IMR-90 (cell line): ENCODE measurements at regions not wholly inside any gene's neighbourhood (a gene's known extent, or its start where the extent isn't known, plus 50 kb on each side); places are given as distances from the start of the nearest gene placed in this dataset.

Experiments
- ATAC-seq: fragments of 200-7000 bp; cut with Tn5 transposase; 2 replicates; pipeline ENCODE4 v1.9.1; 2020; ENCODE audit warnings: low read depth, mild to moderate bottlenecking, moderate library complexity
- BruUV-seq: library from RNA; stranded (reverse); fragments of 400-500 nt; replicated peaks from 2 replicates; lab custom pipeline; 2021; lab: Mats Ljungman, UMichigan
- CTCF ChIA-PET: fragments of 300-600 bp; formaldehyde crosslinking; extraction: SDS; loops from one replicate; lab custom pipeline; 2021; ENCODE audit warnings: antibody characterized with exemption; lab: Yijun Ruan, JAX
- POLR2A ChIA-PET: fragments of 300-600 bp; sonication (Branson Sonifier 250); formaldehyde crosslinking; loops from one replicate; lab custom pipeline; 2022; ENCODE audit warnings: antibody characterized with exemption; ENCODE audit not compliant: unreplicated experiment; lab: Charles Lee
- DNase-seq: peaks from one replicate; pipeline ENCODE4 v3.0.0; 2013
- H2AFZ ChIP-seq: replicated peaks from 2 replicates; pipeline ENCODE3; 2013; ENCODE audit warnings: low read length, mild to moderate bottlenecking; ENCODE audit not compliant: poor library complexity
- H2AK5ac ChIP-seq: 2 replicates; pipeline ENCODE4 v1.6.1; 2013; ENCODE audit warnings: low read depth, low read length, inconsistent platforms
- H2AK9ac ChIP-seq: replicated peaks from 2 replicates; pipeline ENCODE3; 2013; ENCODE audit warnings: mild to moderate bottlenecking, low read depth, low read length, moderate library complexity; ENCODE audit not compliant: poor library complexity
- H2BK120ac ChIP-seq: 2 replicates; pipeline ENCODE4 v1.6.1; 2013; ENCODE audit warnings: low read depth, low read length, inconsistent platforms
- H2BK15ac ChIP-seq: 3 replicates; pipeline ENCODE4 v1.6.1; 2013; ENCODE audit warnings: low read depth, low read length, inconsistent platforms
- H2BK20ac ChIP-seq: 2 replicates; pipeline ENCODE4 v1.6.1; 2013; ENCODE audit warnings: low read depth, mild to moderate bottlenecking, inconsistent platforms, low read length, moderate library complexity
- H2BK5ac ChIP-seq: 2 replicates; pipeline ENCODE4 v1.6.1; 2013; ENCODE audit warnings: mild to moderate bottlenecking, low read depth, low read length, inconsistent platforms; ENCODE audit not compliant: poor library complexity, severe bottlenecking
- H3K14ac ChIP-seq: replicated peaks from 2 replicates; pipeline ENCODE4 v1.6.1; 2013; ENCODE audit warnings: low read depth, low read length, inconsistent platforms
- H3K18ac ChIP-seq: 2 replicates; pipeline ENCODE4 v1.6.1; 2013; ENCODE audit warnings: low read depth, low read length, control low read depth
- H3K23ac ChIP-seq: 2 replicates; pipeline ENCODE4 v1.6.1; 2013; ENCODE audit warnings: low read depth, low read length, inconsistent platforms
- H3K27ac ChIP-seq: 2 replicates; pipeline ENCODE4 v1.5.1; 2013; ENCODE audit warnings: mild to moderate bottlenecking, control low read depth, low read length; ENCODE audit not compliant: insufficient read depth
- H3K27me3 ChIP-seq: 2 replicates; pipeline ENCODE4 v1.6.1; 2013; ENCODE audit warnings: low read length; ENCODE audit not compliant: control insufficient read depth, insufficient read depth
- H3K36me3 ChIP-seq: 2 replicates; pipeline ENCODE4 v1.6.1; 2013; ENCODE audit warnings: low read length, mixed read lengths; ENCODE audit not compliant: control insufficient read depth, insufficient read depth
- H3K4ac ChIP-seq: 2 replicates; pipeline ENCODE4 v1.6.1; 2013; ENCODE audit warnings: low read depth, low read length, inconsistent platforms
- H3K4me1 ChIP-seq: 2 replicates; pipeline ENCODE4 v1.6.1; 2013; ENCODE audit warnings: low read length, mixed read lengths; ENCODE audit not compliant: control insufficient read depth, insufficient read depth
- H3K4me2 ChIP-seq: 2 replicates; pipeline ENCODE4 v1.6.1; 2013; ENCODE audit warnings: low read depth, mild to moderate bottlenecking, control low read depth, low read length, moderate library complexity
- H3K4me3 ChIP-seq: 2 replicates; pipeline ENCODE4 v1.5.1; 2013; ENCODE audit warnings: low read depth, mild to moderate bottlenecking, control low read depth, low read length, moderate library complexity; ENCODE audit not compliant: insufficient read depth
- H3K56ac ChIP-seq: 2 replicates; pipeline ENCODE4 v1.6.1; 2013; ENCODE audit warnings: low read length, inconsistent platforms; ENCODE audit not compliant: insufficient read depth; ENCODE audit errors: extremely low read depth
- H3K79me1 ChIP-seq, 2 experiments: 2 replicates each; pipeline ENCODE4 v1.6.1; 2013; ENCODE audit warnings: low read length in 2 of 2, inconsistent platforms in 1 of 2, low read depth in 1 of 2
- H3K9ac ChIP-seq: 2 replicates; pipeline ENCODE4 v1.6.1; 2013; ENCODE audit warnings: low read depth, low read length, control low read depth
- H3K9me1 ChIP-seq: 2 replicates; pipeline ENCODE4 v1.6.1; 2013; ENCODE audit warnings: low read length, inconsistent platforms; ENCODE audit not compliant: insufficient read depth
- H3K9me3 ChIP-seq: 2 replicates; pipeline ENCODE4 v1.6.1; 2013; ENCODE audit warnings: low read length; ENCODE audit not compliant: control insufficient read depth, insufficient read depth
- H4K20me1 ChIP-seq: 2 replicates; pipeline ENCODE4 v1.6.1; 2013; ENCODE audit warnings: low read length, inconsistent platforms; ENCODE audit not compliant: insufficient read depth
- H4K5ac ChIP-seq: 2 replicates; pipeline ENCODE4 v1.6.1; 2013; ENCODE audit warnings: mild to moderate bottlenecking, low read depth, low read length, control low read depth
- H4K8ac ChIP-seq, 2 experiments: 2 replicates each; pipeline ENCODE4 v1.6.1; 2013; ENCODE audit warnings: low read depth in 2 of 2, low read length in 2 of 2, control low read depth in 1 of 2, inconsistent platforms in 1 of 2
- H4K91ac ChIP-seq: 2 replicates; pipeline ENCODE4 v1.6.1; 2013; ENCODE audit warnings: low read depth, low read length, inconsistent platforms; ENCODE audit not compliant: insufficient read depth
- BHLHE40 ChIP-seq: fragments of 150-350 bp; IDR thresholded peaks from 2 replicates; pipeline ENCODE4 v1.6.1; 2016; ENCODE audit warnings: mild to moderate bottlenecking, low read depth, low read length
- CEBPB ChIP-seq: IDR thresholded peaks from 2 replicates; pipeline ENCODE4 v1.6.1; 2012; ENCODE audit warnings: low read depth, low read length, improper control_type of control experiment
- CHD1 ChIP-seq: IDR thresholded peaks from 2 replicates; pipeline ENCODE4 v1.6.1; 2012; ENCODE audit warnings: low read depth, low read length, improper control_type of control experiment
- FOS ChIP-seq: fragments of 150-350 bp; IDR thresholded peaks from 2 replicates; pipeline ENCODE4 v1.6.1; 2016; ENCODE audit warnings: low read depth, low read length
- MAFK ChIP-seq: IDR thresholded peaks from 2 replicates; pipeline ENCODE4 v1.6.1; 2012; ENCODE audit warnings: low read depth, low read length, improper control_type of control experiment
- MAZ ChIP-seq: IDR thresholded peaks from 2 replicates; pipeline ENCODE4 v1.6.1; 2012; ENCODE audit warnings: low read depth, mild to moderate bottlenecking, low read length, improper control_type of control experiment, moderate library complexity, borderline replicate concordance
- MXI1 ChIP-seq: IDR thresholded peaks from 2 replicates; pipeline ENCODE4 v1.6.1; 2012; ENCODE audit warnings: low read depth, mild to moderate bottlenecking, low read length, moderate library complexity, borderline replicate concordance
- NFE2L2 ChIP-seq: fragments of 150-350 bp; IDR thresholded peaks from 2 replicates; pipeline ENCODE4 v1.6.1; 2016; ENCODE audit warnings: low read depth, mild to moderate bottlenecking, low read length
- POLR2A ChIP-seq: IDR thresholded peaks from 2 replicates; pipeline ENCODE4 v1.6.1; 2012; ENCODE audit warnings: mild to moderate bottlenecking, low read depth, low read length
- RAD21 ChIP-seq: IDR thresholded peaks from 2 replicates; pipeline ENCODE4 v1.6.1; 2012; ENCODE audit warnings: low read length, improper control_type of control experiment
- RCOR1 ChIP-seq: IDR thresholded peaks from 2 replicates; pipeline ENCODE4 v1.6.1; 2012; ENCODE audit warnings: mild to moderate bottlenecking, low read length, improper control_type of control experiment; ENCODE audit not compliant: insufficient replicate concordance
- RFX5 ChIP-seq: IDR thresholded peaks from 2 replicates; pipeline ENCODE4 v1.8.0; 2012; ENCODE audit warnings: low read depth, mild to moderate bottlenecking, low read length, moderate library complexity
- SMC3 ChIP-seq: fragments of 150-350 bp; IDR thresholded peaks from 2 replicates; pipeline ENCODE4 v1.6.1; 2016; ENCODE audit warnings: low read depth, mild to moderate bottlenecking, antibody characterized with exemption, low read length, moderate library complexity
- WGBS, 2 experiments: methylation state at CpG; one replicate each; pipeline versions ENCODE4 v1.1.5 to v1.1.7; 2013; ENCODE audit warnings: missing lambda C conversion rate in 2 of 2; ENCODE audit not compliant: insufficient read length in 1 of 2; ENCODE audit errors: extremely low coverage in 2 of 2; 5-methylcytosine and 5-hydroxymethylcytosine counted together
- dilution Hi-C: fragments of 300-500 bp; cut with HindIII; formaldehyde crosslinking; loops from one replicate; pipeline ENCODE4 v1.14.3; 2018; ENCODE audit warnings: low sequenced_read_pairs; ENCODE audit not compliant: unreplicated experiment
- in situ Hi-C: fragments of 300-500 bp; cut with MboI; formaldehyde crosslinking; loops from 3 replicates; pipeline ENCODE4 v1.14.3; 2019; ENCODE audit warnings: low sequenced_read_pairs, inconsistent platforms, mixed read lengths
- intact Hi-C: fragments of 100-400 bp; cut with micrococcal nuclease; formaldehyde crosslinking; loops from 2 replicates; pipeline ENCODE4 v1.10.0; 2022
- TF ChIP-seq, protein P1 (sequence below): conservative IDR thresholded peaks from 2 replicates; pipeline ENCODE4 v1.5.1; 2012; ENCODE audit warnings: mild to moderate bottlenecking, low read depth, low read length, improper control_type of control experiment
- TF ChIP-seq, protein P2 (sequence below): fragments of 150-350 bp; IDR thresholded peaks from 2 replicates; pipeline ENCODE4 v1.6.1; 2017; ENCODE audit warnings: mild to moderate bottlenecking, antibody characterized with exemption, low read length, low read depth
- TF ChIP-seq, protein P3 (sequence below): fragments of 150-350 bp; IDR thresholded peaks from 2 replicates; pipeline ENCODE4 v1.6.1; 2016; ENCODE audit warnings: low read depth, mild to moderate bottlenecking, low read length, moderate library complexity, borderline replicate concordance

GRCh38 chr18:75639472-75639831 lies 211.9 kb upstream of the SMIM21 start:
- CTCF ChIA-PET: no interaction called here
- H2AFZ ChIP-seq: no peak overlapping the region
- H4K5ac ChIP-seq: no peak overlapping the region
- in situ Hi-C loops: no loop called here
- H4K8ac ChIP-seq: no peak overlapping the region
- no peak overlapping the region for H3K4ac ChIP-seq
- H4K91ac ChIP-seq: no peak overlapping the region; the same call in 1 of the 2 replicates
- no peaks in the 10 kb centered on the region for H3K9me1 ChIP-seq
- no peak overlapping the region for H3K27ac ChIP-seq
- no peak overlapping the region for H2AK9ac ChIP-seq
- H2BK15ac ChIP-seq: no peak overlapping the region
- H3K79me1 ChIP-seq: no peaks in the 10 kb centered on the region
- no peak overlapping the region for H2BK120ac ChIP-seq
- BruUV-seq: no TSS peak
- no peak overlapping the region for H2BK5ac ChIP-seq
- ATAC-seq: no peak
- no peak for TF ChIP-seq MAZ
- no peak for TF ChIP-seq SMC3
- no peak for TF ChIP-seq MXI1
- TF ChIP-seq NFE2L2: no peak
- TF ChIP-seq RAD21: no peak
- TF ChIP-seq MAFK: no peak
- no peak for TF ChIP-seq RCOR1
- TF ChIP-seq, protein P1, sequence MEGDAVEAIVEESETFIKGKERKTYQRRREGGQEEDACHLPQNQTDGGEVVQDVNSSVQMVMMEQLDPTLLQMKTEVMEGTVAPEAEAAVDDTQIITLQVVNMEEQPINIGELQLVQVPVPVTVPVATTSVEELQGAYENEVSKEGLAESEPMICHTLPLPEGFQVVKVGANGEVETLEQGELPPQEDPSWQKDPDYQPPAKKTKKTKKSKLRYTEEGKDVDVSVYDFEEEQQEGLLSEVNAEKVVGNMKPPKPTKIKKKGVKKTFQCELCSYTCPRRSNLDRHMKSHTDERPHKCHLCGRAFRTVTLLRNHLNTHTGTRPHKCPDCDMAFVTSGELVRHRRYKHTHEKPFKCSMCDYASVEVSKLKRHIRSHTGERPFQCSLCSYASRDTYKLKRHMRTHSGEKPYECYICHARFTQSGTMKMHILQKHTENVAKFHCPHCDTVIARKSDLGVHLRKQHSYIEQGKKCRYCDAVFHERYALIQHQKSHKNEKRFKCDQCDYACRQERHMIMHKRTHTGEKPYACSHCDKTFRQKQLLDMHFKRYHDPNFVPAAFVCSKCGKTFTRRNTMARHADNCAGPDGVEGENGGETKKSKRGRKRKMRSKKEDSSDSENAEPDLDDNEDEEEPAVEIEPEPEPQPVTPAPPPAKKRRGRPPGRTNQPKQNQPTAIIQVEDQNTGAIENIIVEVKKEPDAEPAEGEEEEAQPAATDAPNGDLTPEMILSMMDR: no peak
- no peak for TF ChIP-seq BHLHE40
- TF ChIP-seq RFX5: no peak
- TF ChIP-seq POLR2A: no peak
- TF ChIP-seq, protein P2, sequence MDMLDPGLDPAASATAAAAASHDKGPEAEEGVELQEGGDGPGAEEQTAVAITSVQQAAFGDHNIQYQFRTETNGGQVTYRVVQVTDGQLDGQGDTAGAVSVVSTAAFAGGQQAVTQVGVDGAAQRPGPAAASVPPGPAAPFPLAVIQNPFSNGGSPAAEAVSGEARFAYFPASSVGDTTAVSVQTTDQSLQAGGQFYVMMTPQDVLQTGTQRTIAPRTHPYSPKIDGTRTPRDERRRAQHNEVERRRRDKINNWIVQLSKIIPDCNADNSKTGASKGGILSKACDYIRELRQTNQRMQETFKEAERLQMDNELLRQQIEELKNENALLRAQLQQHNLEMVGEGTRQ: no peak
- TF ChIP-seq FOS: no peak
- TF ChIP-seq CEBPB: no peak
- TF ChIP-seq CHD1: no peak
- TF ChIP-seq, protein P3, sequence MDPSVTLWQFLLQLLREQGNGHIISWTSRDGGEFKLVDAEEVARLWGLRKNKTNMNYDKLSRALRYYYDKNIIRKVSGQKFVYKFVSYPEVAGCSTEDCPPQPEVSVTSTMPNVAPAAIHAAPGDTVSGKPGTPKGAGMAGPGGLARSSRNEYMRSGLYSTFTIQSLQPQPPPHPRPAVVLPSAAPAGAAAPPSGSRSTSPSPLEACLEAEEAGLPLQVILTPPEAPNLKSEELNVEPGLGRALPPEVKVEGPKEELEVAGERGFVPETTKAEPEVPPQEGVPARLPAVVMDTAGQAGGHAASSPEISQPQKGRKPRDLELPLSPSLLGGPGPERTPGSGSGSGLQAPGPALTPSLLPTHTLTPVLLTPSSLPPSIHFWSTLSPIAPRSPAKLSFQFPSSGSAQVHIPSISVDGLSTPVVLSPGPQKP: no peak
- H3K9ac ChIP-seq: no peak overlapping the region
- no peak overlapping the region for H3K56ac ChIP-seq
- no peaks in the 10 kb centered on the region for H3K36me3 ChIP-seq
- dilution Hi-C loops: no loop called here
- H2BK20ac ChIP-seq: no peak overlapping the region
- no CpG with 5 or more reads among the region's 8 CpGs for WGBS, 2 experiments
- no peaks in the 10 kb centered on the region; the same call in 1 of the 2 replicates for H3K27me3 ChIP-seq
- H3K14ac ChIP-seq: no peak overlapping the region; the same call in 1 of the 2 replicates
- peak overlapping the region; percentile 90 for H3K4me2 ChIP-seq
- H3K4me3 ChIP-seq: no peak overlapping the region
- intact Hi-C loops: loop anchor here (2.0 kb wide), 2 partner anchors 157 to 429 kb away; partner anchors contain the start of gene TSHZ1
- H3K9me3 ChIP-seq: no peaks in the 10 kb centered on the region
- H3K18ac ChIP-seq: no peak overlapping the region
- no peaks in the 10 kb centered on the region for H3K4me1 ChIP-seq
- DNase-seq: no peak
- POLR2A ChIA-PET: no interaction called here
- peak overlapping the region; percentile 34; the same call in 1 of the 2 replicates for H2AK5ac ChIP-seq
- no peak overlapping the region for H3K23ac ChIP-seq
- no peaks in the 10 kb centered on the region for H4K20me1 ChIP-seq
